HG03039 (cell line): ENCODE measurements at regions not wholly inside any gene's neighbourhood (a gene's known extent, or its start where the extent isn't known, plus 50 kb on each side); places are given as distances from the start of the nearest gene placed in this dataset.
"Not testable (repeated sequence)": the region's sequence is repeated elsewhere in the genome, so short reads cannot be mapped to it uniquely, and the experiment has no call there.

Experiments
- ATAC-seq: cut with Tn5 transposase; IDR thresholded peaks from one replicate; pipeline ENCODE4 v1.9.1; 2021; ENCODE audit warnings: mild to moderate bottlenecking, moderate library complexity; ENCODE audit not compliant: unreplicated experiment

GRCh38 chr20:17873410-17874270 is 95.0 kb downstream of the SNX5 start:
- no peak for ATAC-seq

- no peak for ATAC-seq
Observed at GRCh38 chr20:17872959-17873358, 95.6 kb downstream of the SNX5 start.

GRCh38 chr20:17872434-17872833 is 96.2 kb downstream of the SNX5 start:
- ATAC-seq, result no peak

GRCh38 chr20:17871886-17872285 is 96.7 kb downstream of the SNX5 start:
- ATAC-seq, result no peak

GRCh38 chr20:17871181-17871580 is 97.4 kb downstream of the SNX5 start:
- no peak for ATAC-seq

- ATAC-seq, result no peak
Observed at GRCh38 chr20:17870086-17870740, 98.4 kb downstream of the SNX5 start.

GRCh38 chr20:17869295-17869994 is 99.1 kb downstream of the SNX5 start:
- ATAC-seq, result no peak

GRCh38 chr20:17868700-17869231 is 99.8 kb downstream of the SNX5 start:
- ATAC-seq, result no peak

- no peak for ATAC-seq
Observed at GRCh38 chr20:17868151-17868550, 100.4 kb downstream of the SNX5 start.

GRCh38 chr20:17867131-17867925 is 101.3 kb downstream of the SNX5 start:
- no peak for ATAC-seq

- ATAC-seq, result no peak
Observed at GRCh38 chr20:17866234-17867001, 102.2 kb downstream of the SNX5 start.

- ATAC-seq, result no peak
Observed at GRCh38 chr20:17863577-17864292, 104.9 kb downstream of the SNX5 start.

GRCh38 chr20:17863209-17863576 is 105.4 kb downstream of the SNX5 start:
- ATAC-seq, result no peak

GRCh38 chr20:17862171-17862570 is 106.4 kb downstream of the SNX5 start:
- no peak for ATAC-seq

- ATAC-seq, result not testable (repeated sequence)
Observed at GRCh38 chr20:17861620-17862019, 107.0 kb downstream of the SNX5 start.

GRCh38 chr20:17860301-17861197 is 108.0 kb downstream of the SNX5 start:
- no peak for ATAC-seq

- ATAC-seq, result no peak
Observed at GRCh38 chr20:17859616-17860232, 108.9 kb downstream of the SNX5 start.
